ENCODE measurements at regions not wholly inside any gene's neighbourhood (a gene's known extent, or its start where the extent isn't known, plus 50 kb on each side); places are given as distances from the start of the nearest gene placed in this dataset.

DNA sequence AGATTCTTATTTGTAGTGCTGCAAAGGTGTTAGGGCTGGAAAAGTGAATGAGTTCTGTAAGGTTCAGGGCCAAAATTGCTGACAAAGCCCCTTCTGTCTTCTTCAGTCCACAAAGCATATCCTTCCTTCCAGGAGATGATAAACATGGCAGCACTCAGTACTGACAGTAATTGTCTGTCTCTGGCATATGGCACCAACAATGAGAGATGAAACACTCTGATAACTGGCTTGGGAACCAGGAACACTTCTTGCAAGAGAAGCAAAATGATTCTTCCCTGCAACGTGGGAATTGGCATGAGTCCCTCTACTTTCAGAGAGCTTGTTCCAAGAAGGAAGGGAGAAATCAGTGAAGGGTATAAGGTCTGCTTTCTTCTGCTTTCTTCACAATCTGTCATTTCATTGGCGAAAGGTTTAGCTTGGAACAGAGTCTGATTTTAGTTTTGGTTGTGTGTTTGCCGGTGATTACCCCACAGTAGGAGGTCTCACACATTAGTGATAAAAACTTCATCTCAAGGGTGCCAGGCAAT is 963.3 kb downstream of the NLGN4X start:
- H3K27ac Mint-ChIP-seq (ENCODE audit: unreplicated experiment) = no peak overlapping the region
- H3K9me3 Mint-ChIP-seq (ENCODE audit: unreplicated experiment) = peaks cover 25% of the 10 kb centered on the region
- H3K36me3 Mint-ChIP-seq (ENCODE audit: unreplicated experiment) = no peaks in the 10 kb centered on the region
- H3K4me1 Mint-ChIP-seq (ENCODE audit: unreplicated experiment) = no peaks in the 10 kb centered on the region
- no peak overlapping the region for H3K4me3 Mint-ChIP-seq (ENCODE audit: unreplicated experiment)
- TF ChIP-seq, protein P1, sequence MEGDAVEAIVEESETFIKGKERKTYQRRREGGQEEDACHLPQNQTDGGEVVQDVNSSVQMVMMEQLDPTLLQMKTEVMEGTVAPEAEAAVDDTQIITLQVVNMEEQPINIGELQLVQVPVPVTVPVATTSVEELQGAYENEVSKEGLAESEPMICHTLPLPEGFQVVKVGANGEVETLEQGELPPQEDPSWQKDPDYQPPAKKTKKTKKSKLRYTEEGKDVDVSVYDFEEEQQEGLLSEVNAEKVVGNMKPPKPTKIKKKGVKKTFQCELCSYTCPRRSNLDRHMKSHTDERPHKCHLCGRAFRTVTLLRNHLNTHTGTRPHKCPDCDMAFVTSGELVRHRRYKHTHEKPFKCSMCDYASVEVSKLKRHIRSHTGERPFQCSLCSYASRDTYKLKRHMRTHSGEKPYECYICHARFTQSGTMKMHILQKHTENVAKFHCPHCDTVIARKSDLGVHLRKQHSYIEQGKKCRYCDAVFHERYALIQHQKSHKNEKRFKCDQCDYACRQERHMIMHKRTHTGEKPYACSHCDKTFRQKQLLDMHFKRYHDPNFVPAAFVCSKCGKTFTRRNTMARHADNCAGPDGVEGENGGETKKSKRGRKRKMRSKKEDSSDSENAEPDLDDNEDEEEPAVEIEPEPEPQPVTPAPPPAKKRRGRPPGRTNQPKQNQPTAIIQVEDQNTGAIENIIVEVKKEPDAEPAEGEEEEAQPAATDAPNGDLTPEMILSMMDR (IDR thresholded peaks at IDR 0.05) = no peak
- H3K27me3 Mint-ChIP-seq (ENCODE audit: unreplicated experiment) = no peaks in the 10 kb centered on the region
- DNase-seq (ENCODE audit: extremely low spot score, unreplicated experiment) = no peak

DNA sequence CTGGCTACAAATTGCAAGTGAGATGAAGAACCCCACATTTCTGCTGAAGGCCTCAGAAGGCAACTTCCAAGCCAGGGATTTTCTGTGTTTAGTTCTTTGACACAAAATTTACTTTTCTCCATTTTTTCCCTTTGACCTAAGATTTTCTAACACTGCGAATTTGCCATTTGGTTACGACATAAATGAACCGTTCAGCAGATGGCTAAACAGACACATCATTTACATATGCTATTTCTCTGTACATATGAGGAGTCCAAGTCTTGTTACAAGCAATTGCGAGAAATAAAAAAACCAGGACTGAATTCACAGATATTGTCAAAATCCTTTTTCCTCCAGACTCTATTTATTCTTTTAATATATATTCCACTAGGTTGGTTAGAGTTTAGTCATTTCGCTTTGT is 978.6 kb downstream of the NLGN4X start:
- H3K4me1 Mint-ChIP-seq (ENCODE audit: unreplicated experiment) = no peaks in the 10 kb centered on the region
- H3K36me3 Mint-ChIP-seq (ENCODE audit: unreplicated experiment) = no peaks in the 10 kb centered on the region
- H3K27me3 Mint-ChIP-seq (ENCODE audit: unreplicated experiment) = no peaks in the 10 kb centered on the region
- TF ChIP-seq, protein P1 (IDR thresholded peaks at IDR 0.05) = no peak
- no peak overlapping the region for H3K4me3 Mint-ChIP-seq (ENCODE audit: unreplicated experiment)
- no peak overlapping the region for H3K27ac Mint-ChIP-seq (ENCODE audit: unreplicated experiment)
- H3K9me3 Mint-ChIP-seq (ENCODE audit: unreplicated experiment) = peaks cover 25% of the 10 kb centered on the region
- no peak for DNase-seq (ENCODE audit: extremely low spot score, unreplicated experiment)

DNA sequence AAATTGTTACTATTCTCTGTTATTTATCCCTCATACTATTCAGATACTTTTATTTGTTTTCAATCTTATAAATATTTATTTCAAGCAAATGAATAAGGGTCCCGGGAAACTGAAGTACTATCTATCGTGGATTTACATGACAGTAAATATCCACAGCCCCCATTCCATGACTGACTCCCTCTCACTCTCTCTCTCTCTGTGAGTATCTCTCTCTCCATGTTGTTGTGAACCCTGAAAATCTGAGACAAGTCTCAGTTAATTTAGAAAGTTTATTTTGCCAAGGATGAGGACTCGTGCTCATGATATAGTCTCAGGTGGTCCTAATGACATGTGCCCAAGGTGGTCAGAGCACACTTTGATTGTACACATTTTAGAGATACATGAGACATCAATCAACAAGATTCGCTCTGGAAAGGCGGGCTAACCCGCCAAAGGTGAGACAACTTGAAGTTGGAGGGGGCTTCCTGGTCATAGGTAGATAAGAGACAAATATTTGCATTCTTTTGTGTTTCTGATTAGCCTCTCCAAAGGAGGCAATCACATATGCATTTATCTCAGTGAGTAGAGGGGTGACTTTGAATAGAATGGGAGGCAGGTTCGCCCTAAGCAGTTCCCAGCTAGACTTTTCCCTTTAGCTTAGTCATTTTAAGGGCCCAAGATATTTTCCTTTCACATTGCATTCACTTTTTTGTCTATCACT is 986.4 kb downstream of the NLGN4X start:
- Mint-ChIP-seq H3K4me1 (ENCODE audit: unreplicated experiment) (no peaks in the 10 kb centered on the region), H3K27ac (ENCODE audit: unreplicated experiment) (no peak overlapping the region), H3K9me3 (ENCODE audit: unreplicated experiment) (peaks cover 21% of the 10 kb centered on the region), H3K27me3 (ENCODE audit: unreplicated experiment) (no peaks in the 10 kb centered on the region), H3K4me3 (ENCODE audit: unreplicated experiment) (no peak overlapping the region), H3K36me3 (ENCODE audit: unreplicated experiment) (no peaks in the 10 kb centered on the region)
- TF ChIP-seq, protein P1 (IDR thresholded peaks at IDR 0.05) = no peak
- DNase-seq (ENCODE audit: extremely low spot score, unreplicated experiment) = no peak

DNA sequence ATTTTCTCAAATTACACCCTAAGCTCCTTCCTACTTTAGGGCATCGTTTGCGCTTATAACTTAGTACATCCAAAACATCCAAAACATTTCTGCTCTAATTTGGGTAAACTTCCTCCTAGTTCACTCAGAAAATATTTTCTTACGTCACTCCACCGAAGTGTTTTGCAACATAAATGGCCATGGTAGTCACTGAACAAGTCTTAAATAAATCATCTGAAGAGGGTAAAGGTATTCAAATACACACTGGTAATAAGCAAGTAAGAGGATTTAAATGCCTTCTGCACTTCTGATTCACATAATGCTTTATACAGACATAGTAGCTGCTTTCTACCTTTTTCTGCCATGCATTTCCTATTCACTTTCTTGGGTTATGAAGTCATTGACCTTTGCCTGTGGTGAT is 991.9 kb downstream of the NLGN4X start:
- H3K4me3 Mint-ChIP-seq (ENCODE audit: unreplicated experiment) = no peak overlapping the region
- no peaks in the 10 kb centered on the region for H3K27me3 Mint-ChIP-seq (ENCODE audit: unreplicated experiment)
- DNase-seq (ENCODE audit: extremely low spot score, unreplicated experiment) = no peak
- peaks cover 39% of the 10 kb centered on the region for H3K9me3 Mint-ChIP-seq (ENCODE audit: unreplicated experiment)
- no peaks in the 10 kb centered on the region for H3K36me3 Mint-ChIP-seq (ENCODE audit: unreplicated experiment)
- TF ChIP-seq, protein P1 (IDR thresholded peaks at IDR 0.05) = no peak
- H3K27ac Mint-ChIP-seq (ENCODE audit: unreplicated experiment) = no peak overlapping the region
- H3K4me1 Mint-ChIP-seq (ENCODE audit: unreplicated experiment) = no peaks in the 10 kb centered on the region

DNA sequence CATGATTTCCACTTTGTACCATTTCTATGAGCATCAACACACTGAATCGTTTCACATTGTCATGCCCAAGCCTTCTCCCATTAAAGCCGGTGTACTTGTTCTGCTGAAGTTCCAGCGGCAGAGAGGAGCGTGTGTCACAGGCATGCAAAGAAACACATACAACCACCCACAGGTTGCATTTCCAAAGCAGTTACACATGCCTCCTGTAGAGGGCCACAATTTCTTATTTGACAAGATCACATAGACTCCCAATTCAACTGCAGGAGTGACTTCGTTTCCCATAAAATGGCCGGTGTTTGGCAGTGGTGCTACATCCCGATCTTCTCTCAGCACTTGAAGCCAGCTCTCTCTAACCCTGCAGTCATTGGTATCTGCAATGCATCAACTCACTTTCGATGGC is 992.6 kb downstream of the NLGN4X start:
- Mint-ChIP-seq H3K9me3 (ENCODE audit: unreplicated experiment) (peaks cover 39% of the 10 kb centered on the region), H3K4me1 (ENCODE audit: unreplicated experiment) (no peaks in the 10 kb centered on the region), H3K36me3 (ENCODE audit: unreplicated experiment) (no peaks in the 10 kb centered on the region), H3K27ac (ENCODE audit: unreplicated experiment) (no peak overlapping the region), H3K4me3 (ENCODE audit: unreplicated experiment) (no peak overlapping the region), H3K27me3 (ENCODE audit: unreplicated experiment) (no peaks in the 10 kb centered on the region)
- TF ChIP-seq, protein P1 (IDR thresholded peaks at IDR 0.05) = no peak
- no peak for DNase-seq (ENCODE audit: extremely low spot score, unreplicated experiment)
